HG03558 (cell line): ENCODE measurements at regions not wholly inside any gene's neighbourhood (a gene's known extent, or its start where the extent isn't known, plus 50 kb on each side); places are given as distances from the start of the nearest gene placed in this dataset.

Source experiments
- ATAC-seq: cut with Tn5 transposase; IDR thresholded peaks from one replicate; pipeline ENCODE4 v1.9.1; 2021; ENCODE audit warnings: moderate number of reproducible peaks; ENCODE audit not compliant: unreplicated experiment; ENCODE audit errors: extremely low read depth

DNA sequence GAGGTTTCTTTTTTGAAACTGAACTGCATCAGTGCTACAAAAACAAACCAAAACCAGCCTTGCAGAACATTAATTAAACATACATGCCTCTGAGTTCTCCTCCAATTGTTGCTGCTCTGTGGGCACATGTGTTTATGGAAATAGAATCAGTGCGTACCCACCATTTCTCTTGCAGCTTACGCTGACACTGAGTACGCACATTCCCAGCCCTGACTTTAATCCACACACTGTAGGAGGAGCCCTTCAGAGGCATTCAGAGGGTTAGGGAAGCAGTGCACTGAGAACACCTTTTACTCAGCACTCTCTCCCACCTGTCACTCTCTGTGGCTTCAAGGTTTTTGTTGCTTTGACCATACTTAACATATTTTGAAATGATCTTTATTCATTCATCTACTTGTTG, 250.5 kb upstream of the PWP1 start:
- no peak for ATAC-seq

DNA sequence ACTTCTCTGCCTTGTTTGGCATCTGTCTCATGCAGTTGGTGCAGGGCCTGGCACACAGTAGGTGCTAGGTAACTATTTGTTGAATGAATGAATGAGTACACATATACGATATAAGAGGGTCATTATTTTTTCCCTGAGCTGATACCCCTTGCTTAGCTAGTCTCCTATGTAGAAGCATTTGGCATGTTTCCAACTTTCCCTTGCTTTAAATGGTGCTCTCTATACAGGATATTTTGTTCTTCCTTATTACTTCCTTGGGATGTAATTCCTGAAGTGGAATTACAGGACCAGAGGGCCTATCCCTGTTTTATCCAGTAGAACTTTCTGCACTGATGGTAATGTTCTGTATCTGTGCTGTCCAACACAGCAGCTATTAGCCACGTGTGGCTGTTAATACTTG, 250.1 kb upstream of the PWP1 start:
- no peak for ATAC-seq

DNA sequence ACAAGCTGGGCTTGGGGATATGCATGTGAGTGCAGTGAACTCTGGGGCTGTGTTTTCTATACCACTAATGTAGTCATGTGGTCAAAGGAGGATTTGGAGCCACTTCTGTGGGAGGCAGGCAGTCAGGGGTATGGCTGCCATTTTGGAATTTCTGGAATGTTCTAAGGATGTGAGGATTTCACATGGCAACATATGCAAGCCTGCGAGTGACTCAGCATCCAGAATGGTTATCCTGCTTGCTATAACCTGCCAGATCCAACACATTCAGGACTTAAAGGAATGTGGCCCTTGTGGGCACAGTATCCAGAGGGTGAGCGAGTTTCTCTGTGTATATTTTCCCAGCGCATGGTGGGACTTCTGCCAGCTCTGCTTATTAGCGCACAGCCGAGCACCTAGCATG, 249.2 kb upstream of the PWP1 start:
- no peak for ATAC-seq

DNA sequence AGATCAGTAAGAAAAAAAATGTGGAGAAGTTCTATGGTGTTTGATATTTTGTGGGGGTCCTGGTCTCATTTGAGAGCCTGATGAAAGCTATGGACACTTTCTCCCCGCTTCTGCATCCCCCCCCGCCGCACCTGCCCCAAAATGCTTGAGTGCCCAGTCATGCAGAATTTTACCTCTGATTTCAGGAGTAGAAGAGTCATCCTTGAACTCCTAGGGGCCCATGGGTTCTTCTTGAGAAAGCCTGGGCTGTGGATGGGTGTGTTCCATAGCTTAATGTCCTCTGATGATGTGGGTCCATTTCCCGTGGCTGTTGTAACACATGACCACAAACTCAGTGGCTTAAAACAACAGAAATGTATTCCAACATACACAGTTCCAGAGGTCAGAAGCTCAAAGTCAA, 248.8 kb upstream of the PWP1 start:
- no peak for ATAC-seq

DNA sequence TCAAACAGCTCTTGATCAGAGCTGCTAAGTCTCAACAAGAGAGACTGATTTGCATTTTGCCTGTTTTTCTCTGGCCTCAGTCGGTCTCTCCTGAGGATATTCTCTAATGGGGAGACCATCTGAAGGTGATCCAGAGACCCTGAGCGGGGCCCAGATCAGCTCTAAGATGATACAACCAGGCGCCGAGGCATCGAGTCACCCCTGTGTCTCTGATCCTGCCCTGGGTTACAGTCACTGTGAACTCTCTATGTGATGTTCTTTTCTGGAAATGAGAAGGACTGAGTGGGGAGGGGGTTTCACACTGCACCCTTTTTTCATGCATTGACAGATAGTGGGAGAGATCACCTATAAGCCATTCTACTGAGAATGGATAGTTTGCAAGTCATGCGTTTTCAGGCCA, 247.6 kb upstream of the PWP1 start:
- ATAC-seq: no peak

DNA sequence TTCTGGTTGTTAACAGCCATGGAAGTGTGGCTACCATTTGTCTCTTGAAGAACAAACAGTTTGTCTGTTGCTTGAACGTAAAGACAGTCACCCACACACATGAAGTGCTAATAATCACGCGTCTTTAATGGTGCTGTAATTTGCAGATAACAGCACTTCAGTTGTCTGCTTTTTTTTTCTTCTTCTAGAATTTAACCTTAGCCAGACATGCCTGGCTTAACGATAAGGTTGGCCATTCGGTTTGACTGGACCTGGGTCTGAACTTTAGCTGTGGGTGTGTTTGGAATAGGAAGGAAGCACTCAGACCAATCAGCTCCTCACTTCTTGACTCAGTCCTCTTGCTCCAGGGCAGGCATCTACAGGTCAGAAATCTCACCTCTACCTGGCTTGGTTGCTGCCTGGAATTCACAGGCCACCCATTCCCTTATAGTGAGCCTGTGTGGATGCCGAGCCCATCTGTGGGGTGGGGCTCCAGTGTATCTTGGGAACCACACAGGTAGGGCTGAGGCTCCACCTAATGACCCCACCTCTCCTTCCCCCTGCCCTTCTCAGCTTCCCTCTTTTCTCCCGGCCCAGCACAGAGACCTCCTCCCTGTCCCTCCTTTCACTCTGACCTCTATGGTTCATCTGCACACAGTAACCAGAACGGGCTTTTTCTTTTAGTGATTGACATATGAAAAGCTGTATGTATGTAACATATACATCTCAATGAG, 246.4 kb upstream of the PWP1 start:
- no peak for ATAC-seq

DNA sequence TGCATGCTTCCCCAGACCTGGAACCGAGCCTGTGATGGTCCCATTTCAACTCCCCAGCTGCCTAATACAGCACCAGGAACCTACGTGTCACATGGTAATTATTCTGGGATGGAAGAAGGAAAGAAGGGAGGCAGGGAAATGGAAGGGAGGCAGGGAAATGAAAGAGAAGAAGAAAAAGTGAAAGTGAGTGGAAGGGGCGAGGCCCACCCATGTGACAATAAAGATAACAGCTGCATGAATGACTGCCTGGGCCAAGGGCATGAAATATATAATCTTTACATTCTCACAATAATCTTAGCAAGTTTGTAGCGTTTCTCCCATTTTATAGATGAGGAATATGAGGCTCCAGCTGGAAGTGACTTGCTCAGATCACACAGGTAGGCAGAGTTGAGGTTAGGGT, 245.0 kb upstream of the PWP1 start:
- ATAC-seq: no peak

DNA sequence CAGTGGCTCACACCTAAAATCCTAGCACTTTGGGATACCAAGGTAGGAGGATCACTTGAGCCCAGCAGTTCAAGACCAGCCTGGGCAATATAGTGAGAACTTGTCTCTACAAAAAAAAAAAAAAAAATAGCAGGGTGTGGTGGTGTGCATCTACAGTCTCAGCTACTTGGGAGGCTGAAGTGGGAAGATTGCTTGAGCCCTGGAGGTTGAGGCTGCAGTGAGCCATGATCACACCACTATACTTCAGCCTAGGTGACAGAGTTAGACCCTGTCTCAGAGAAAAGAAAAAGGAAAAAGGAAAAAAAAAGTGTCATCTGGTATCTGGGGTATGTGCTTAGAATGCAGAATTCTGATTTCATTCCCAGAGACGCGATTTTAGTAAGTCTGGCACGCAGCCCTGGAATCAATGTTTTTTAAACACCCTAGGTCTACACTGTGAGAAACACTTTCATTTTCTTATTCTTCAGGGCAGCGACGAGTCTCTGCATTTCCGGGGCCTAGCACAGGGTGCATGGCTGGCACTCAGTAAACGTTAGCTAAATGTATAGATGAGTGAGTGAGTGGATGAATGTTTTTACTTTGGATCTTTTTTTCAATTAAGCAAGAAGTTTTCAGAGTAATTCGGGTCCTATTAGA, 243.8 kb upstream of the PWP1 start:
- ATAC-seq: no peak

DNA sequence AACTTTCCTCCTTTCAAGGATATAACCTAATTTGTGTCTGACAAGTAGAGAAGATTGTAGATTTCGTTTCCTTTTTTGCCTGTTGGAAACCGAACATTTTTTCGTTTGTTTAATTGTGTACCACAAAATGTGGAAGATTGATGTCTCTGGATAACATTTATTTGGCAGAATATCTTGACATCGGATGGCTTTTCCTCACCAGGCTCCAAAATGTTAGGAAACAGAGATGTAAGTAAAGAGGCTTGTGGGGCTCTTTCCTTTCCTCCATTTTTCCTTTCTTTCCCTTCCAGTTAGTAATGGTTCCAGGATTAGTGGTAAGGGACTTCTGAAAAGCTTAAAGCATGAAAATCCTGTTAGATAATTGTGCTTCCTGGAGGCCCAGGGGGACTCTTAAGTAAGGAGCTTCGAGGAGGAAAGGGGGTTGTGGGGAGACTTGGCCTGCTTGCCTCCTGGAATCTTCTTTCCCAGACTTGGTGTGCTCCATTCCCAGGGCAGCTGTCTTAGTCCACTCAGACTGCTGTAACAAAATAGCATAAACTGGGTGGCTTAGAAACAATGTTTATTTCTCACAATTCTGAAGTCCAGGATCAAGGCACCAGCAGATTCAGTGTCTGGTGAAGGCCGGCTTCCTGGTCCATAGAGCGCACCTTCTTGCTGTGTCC, 243.1 kb upstream of the PWP1 start:
- no peak for ATAC-seq

DNA sequence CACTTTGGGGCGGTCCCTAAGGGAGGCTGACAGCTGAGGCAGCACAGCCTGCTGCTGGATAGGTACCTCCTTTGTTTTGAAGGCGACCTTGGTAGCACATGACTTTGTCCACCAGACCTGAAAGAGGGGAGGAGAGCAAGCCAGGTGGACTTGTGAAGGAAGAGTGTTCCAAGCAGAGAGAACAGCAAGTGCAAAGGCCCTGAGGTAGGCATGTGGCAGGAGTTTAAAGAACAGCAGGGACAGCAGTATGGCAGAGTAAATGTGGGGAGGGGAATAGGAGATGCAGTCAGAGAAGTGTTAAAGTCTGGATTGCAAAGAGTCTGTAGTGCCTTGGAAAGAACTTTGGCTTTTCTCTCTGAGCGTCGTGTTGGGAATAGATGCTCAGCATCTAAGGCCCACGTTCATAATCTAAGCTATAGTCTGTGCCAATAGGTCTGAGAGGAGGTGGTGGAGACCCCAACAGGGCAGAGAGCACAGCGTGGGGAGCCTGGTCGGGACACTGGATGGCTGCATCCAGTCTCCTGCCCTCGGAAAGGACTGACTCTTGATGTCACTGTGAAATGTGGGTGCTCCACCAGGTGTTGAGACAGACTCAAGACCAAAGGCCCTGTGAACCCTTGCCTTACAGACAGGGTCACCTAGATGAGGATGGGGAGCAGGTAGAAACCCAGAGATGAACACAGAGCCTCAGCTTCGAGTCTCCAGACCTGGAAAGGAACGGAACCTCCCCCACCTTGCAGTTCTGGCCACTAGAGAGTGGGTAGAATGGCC, 242.1 kb upstream of the PWP1 start:
- ATAC-seq: no peak

DNA sequence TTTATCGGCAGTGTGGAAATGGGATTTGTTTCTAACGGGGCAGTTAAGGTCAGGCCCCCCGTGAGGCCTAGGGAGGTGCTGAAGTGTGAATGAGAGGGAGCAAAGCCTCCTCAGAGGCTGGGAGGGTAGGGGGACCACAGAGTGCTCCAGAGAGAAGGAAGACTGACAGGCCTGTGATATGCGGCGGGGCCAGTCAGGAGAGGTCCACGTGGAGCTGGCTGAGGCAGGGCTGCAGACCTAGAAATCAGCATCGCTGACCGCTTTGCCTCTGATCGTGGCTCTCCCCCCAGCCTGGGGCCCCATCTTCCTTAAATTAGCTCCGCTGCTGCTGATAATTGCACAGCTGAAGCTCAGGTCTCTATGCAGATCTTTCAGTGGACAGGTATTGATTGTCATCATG, 240.8 kb upstream of the PWP1 start:
- no peak for ATAC-seq

DNA sequence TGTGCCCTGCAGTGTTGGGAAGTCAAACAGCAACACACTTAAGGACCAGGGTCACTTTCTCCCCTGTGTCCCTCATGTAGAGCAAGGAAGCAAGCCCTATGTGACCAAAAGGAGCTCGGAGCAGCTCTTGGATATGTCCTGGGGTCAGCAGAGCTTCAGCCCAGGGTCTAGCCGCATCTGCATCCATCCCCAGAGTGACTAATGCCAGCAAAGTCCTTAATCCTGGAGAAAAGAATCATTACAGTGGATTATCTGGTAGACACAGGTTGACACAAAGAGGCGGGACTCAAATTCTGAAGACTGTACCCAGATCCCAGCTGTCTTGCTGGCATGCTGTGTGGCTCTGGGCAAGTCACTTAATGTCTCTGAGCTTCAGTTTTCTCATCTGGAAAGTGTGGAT, 239.1 kb upstream of the PWP1 start:
- no peak for ATAC-seq

DNA sequence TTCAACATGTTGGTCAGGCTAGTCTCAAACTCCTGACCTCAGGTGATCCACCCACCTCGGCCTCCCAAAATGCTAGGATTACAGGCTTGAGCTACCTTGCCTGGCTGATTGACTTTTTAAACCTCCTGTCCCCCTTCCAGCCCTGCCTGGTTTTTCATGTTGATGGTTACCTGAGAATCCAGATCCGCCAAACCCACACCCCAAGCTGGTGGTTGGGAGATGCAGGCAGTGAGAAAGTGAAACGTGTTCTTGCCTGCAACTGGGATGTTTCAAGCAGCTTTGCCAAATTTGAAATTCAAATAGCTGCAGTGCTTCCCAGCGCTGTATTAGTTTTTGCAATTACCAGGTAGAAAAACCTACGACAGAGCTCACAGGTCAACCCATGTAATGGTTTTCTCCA, 238.3 kb upstream of the PWP1 start:
- no peak for ATAC-seq

DNA sequence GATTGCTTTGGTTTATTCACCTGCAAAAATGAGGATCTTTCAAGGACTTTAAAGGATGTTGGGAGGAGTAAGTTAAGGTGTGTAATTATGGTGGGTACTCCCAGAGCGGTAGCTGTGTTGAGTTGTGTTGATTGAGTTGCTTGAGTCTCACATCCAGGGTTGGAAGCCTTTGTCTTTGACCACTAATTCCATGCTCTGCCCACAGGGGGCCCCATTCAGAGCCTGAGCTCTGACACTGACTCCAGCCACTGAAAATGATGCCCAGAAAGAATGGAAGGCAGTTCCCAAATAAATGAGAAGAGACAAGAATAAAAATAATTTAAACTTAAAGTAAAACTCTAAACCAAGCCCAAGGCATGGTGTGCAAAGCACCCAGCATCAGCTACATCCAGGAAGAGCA, 237.4 kb upstream of the PWP1 start:
- ATAC-seq: no peak

DNA sequence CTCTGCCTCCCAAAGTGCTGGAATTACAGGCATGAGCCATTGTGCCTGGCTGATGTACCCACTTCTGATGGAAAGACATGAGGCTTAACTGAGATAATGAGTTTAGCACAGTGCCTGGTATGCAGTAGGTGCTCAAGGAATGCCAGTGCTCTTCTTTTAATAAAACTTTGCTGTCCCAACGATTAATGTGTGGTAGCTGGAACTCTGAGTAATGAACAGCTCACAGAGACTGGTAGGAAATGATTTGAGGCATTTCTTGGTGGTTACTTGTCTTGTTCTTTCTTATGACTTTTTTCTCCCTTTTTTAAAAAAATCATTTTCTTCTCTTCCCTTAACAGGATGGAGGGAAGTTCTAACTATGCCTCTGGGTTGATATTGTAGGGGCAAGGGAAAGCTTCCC, 235.7 kb upstream of the PWP1 start:
- no peak for ATAC-seq

DNA sequence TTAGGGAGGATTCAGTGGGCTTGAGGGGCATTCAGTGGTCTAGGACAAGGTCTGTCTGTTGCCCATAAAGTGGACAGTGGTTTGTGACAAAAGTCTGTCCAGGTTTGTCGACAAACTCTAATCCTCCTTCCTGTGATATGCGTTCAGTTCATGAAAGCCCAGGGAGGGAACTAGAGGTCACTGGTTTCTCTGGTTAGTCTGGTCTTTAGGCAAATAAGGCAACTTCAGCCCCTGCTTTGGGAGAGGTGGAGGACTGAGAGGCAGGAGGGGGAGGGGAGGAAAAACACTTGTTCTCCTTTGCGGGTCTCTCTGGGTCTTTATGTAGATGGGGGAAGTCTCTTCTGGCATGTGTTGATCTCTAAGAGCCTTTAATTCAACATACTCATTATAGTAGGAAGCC, 235.1 kb upstream of the PWP1 start:
- ATAC-seq: no peak

DNA sequence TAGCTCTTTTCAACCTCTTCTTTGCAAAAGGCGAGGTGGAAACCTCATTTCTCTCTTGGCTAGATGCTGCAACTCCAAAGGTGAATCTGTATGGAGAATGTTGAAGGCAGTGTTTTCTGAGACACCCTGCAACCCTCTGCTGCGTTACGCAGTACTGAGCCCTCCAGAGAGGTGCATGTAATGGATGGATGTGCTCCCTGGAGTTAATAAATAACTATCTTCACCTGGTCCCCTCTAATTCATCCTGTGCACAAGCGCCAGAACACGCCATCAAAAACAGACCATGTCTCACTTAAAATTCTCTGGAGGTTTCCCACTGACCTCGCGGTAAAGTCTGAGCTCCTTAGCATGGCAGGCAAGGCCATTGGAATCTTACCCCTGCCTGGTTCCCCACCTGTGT, 234.4 kb upstream of the PWP1 start:
- ATAC-seq: no peak

DNA sequence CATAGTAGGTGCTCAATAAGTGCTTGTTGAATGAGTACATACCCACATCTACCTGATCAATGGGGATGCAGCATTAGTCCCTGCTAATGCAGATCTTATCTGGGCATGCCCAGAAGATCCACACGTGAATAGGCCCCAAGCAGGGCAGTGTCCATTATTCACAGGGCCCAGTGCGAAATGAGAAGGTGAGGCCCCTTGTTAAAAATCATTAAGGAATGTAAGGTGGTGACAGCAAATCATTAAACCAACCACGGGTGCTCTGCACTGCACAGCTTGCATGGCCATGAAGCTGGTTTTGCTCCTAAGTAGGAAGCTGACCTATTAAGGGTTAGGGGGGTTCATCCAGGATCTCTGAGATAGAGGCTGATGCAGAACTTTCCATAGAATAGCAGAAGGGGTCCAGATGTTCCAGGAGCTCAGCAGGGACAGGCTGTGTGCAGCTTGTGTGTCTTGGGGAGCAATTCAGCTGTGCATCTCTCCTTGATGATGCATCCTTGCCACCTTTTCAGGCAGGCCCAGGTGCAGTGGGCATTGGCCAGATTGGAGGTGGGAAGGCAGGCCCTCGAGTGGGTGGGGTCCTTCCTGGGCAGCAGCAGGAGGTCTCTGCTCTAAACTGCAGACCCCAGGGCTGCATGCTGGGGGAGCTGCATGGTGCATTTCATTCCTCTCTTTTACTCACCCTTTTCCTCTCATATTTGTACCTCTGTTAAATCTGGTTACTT, 231.3 kb upstream of the PWP1 start:
- ATAC-seq: no peak

DNA sequence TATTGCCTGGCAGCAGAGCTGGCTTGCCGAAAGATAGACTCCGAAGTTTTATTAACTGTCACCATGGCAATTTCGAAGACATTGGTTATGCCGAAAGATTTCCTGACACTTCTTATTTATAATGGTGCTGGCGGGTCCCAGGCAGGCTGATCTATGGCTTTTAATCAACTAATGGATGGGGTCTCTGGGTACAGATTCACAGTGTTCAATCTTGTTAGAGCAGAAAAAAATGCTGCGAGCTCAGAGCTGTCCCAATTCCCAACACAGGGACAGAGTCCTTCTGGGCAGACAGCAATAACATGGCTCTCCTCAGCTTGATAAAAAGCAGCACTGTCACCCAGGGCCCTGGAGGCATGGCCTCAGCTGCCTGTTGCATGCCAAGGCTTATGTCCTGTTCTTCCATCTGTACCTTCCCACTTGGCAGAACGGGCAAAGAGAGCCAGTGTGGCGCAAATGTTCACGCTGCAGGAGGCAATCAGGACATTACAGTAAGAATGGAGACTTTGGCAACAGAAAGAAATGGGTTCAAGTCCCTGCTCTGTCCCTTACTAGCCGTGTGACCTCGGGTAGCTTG, 228.2 kb upstream of the PWP1 start:
- no peak for ATAC-seq

DNA sequence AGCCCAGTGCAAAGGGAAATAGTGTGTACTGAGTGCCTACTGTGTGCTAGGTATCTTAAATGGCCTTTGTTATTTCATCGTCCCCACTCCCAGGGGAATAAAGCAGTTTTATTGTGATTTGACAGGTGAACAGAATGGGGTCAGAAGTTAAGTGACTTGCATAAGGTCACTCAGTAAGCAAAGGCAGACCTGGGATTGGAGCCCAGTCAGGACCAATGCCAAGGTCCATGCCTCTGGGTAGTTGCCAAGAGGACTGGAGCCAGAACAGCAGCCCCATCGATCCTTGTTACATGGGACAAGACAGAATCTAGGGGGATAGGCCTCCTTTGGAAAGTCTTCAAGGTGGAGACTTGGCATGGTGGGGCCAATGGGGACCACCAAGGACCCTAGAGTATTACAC, 227.4 kb upstream of the PWP1 start:
- ATAC-seq: no peak
